Loucy (cell line): ENCODE measurements at regions not wholly inside any gene's neighbourhood (a gene's known extent, or its start where the extent isn't known, plus 50 kb on each side); places are given as distances from the start of the nearest gene placed in this dataset.

Source experiments
- CTCF ChIP-seq: fragments of 200-600 bp; sonication (generic); conservative IDR thresholded peaks from 2 replicates; pipeline ENCODE4 v1.5.1; 2014; ENCODE audit warnings: mild to moderate bottlenecking, antibody characterized with exemption, low read length
- EZH2phosphoT487 ChIP-seq: fragments of 200-600 bp; IDR thresholded peaks from 2 replicates; pipeline ENCODE4 v1.6.1; 2018; ENCODE audit warnings: antibody characterized with exemption, mild to moderate bottlenecking, moderate library complexity, borderline replicate concordance

GRCh38 chr2:41038408-41038807, 586.5 kb upstream of the SLC8A1 start:
- no peak for TF ChIP-seq CTCF
- TF ChIP-seq EZH2phosphoT487, result no peak
